A549 (cell line): ENCODE measurements at regions not wholly inside any gene's neighbourhood (a gene's known extent, or its start where the extent isn't known, plus 50 kb on each side); places are given as distances from the start of the nearest gene placed in this dataset.

Experiments
- ATAC-seq, 2 experiments: fragments of 200-7000 bp in 1 of 2; fragments of >200 bp in 1 of 2; cut with Nextera tagmentation in 1 of 2; cut with Tn5 transposase in 1 of 2; 3 replicates each; pipeline versions ENCODE4 v1.8.0 to v1.9.1; 2018 to 2020; ENCODE audit warnings: mild to moderate bottlenecking in 1 of 2, moderate library complexity in 1 of 2
- CTCF ChIA-PET: fragments of 300-600 bp; sonication (Branson Sonifier 250); formaldehyde crosslinking; extraction: SDS; loops from one replicate; lab custom pipeline; 2021; ENCODE audit warnings: antibody characterized with exemption, inconsistent platforms; lab: Yijun Ruan, JAX
- POLR2A ChIA-PET: fragments of 350-600 bp; formaldehyde crosslinking; extraction: SDS; loops from one replicate; lab custom pipeline; 2021; ENCODE audit warnings: antibody characterized with exemption, inconsistent platforms; lab: Yijun Ruan, JAX
- DNase-seq, 2 experiments: peaks; one replicate each; pipeline versions ENCODE4 v3.0.0 to v3.0.0-alpha.2; 2011 to 2016; ENCODE audit warnings: low read depth in 1 of 2, low spot score in 1 of 2
- FAIRE-seq: peaks from 2 replicates; lab custom pipeline; 2011; peaks lifted over from hg19 to GRCh38; lab: Jason Lieb, UNC
- H3K27ac ChIP-seq, 2 experiments: fragments of >200 bp; sonication (Bioruptor Twin); formaldehyde crosslinking; 3 replicates each; pipeline ENCODE4 v1.5.1; 2016 to 2017
- H3K4me1 ChIP-seq: fragments of >200 bp; sonication (Bioruptor Twin); formaldehyde crosslinking; 3 replicates; pipeline ENCODE4 v1.6.1; 2016
- H3K4me2 ChIP-seq: fragments of >200 bp; sonication (Bioruptor Twin); formaldehyde crosslinking; 3 replicates; pipeline ENCODE4 v1.6.1; 2016
- H3K4me3 ChIP-seq: fragments of >200 bp; sonication (Bioruptor Twin); formaldehyde crosslinking; 3 replicates; pipeline ENCODE4 v1.5.1; 2016
- H3K9me3 ChIP-seq: fragments of >200 bp; sonication (Bioruptor Twin); formaldehyde crosslinking; 3 replicates; pipeline ENCODE4 v1.6.1; 2016
- BHLHE40 ChIP-seq: IDR thresholded peaks from 2 replicates; pipeline ENCODE4 v1.6.1; 2012; ENCODE audit warnings: low read depth, low read length, inconsistent platforms
- CEBPB ChIP-seq, 2 experiments: fragments of >200 bp in 1 of 2; sonication (Bioruptor Twin) in 1 of 2; formaldehyde crosslinking in 1 of 2; IDR thresholded peaks; 2 replicates each; pipeline ENCODE4 v1.6.1; 2012 to 2016
- EHF ChIP-seq: fragments of 250-450 bp; sonication (Bioruptor Pico); IDR thresholded peaks from 2 replicates; pipeline ENCODE4 v1.5.0; 2020; ENCODE audit warnings: mild to moderate bottlenecking
- FOSB ChIP-seq: fragments of 250-450 bp; sonication (Bioruptor Pico); IDR thresholded peaks from 2 replicates; pipeline ENCODE4 v1.5.0; 2020; ENCODE audit warnings: mild to moderate bottlenecking, moderate library complexity
- FOSL2 ChIP-seq, 2 experiments: fragments of 450-650 bp in 1 of 2; fragments of >200 bp in 1 of 2; sonication (Bioruptor Twin) in 1 of 2; formaldehyde crosslinking; IDR thresholded peaks; 2 replicates each; pipeline versions ENCODE4 v1.5.0 to v1.6.1; 2016 to 2020; ENCODE audit warnings: mild to moderate bottlenecking in 1 of 2, moderate library complexity in 1 of 2
- HDAC2 ChIP-seq: fragments of 200-600 bp; sonication (generic); IDR thresholded peaks from 2 replicates; pipeline ENCODE4 v1.6.1; 2016
- MAX ChIP-seq: IDR thresholded peaks from 2 replicates; pipeline ENCODE4 v1.6.1; 2012
- MAZ ChIP-seq: fragments of 150-350 bp; IDR thresholded peaks from 2 replicates; pipeline ENCODE4 v1.6.1; 2014; ENCODE audit warnings: antibody characterized with exemption, low read depth, low read length, borderline replicate concordance
- MYC ChIP-seq: IDR thresholded peaks from 2 replicates; pipeline ENCODE4 v1.6.1; 2012; ENCODE audit warnings: mild to moderate bottlenecking, inconsistent platforms, low read length, improper control_type of control experiment, borderline replicate concordance
- NPAS2 ChIP-seq: fragments of 250-450 bp; sonication (Bioruptor Pico); IDR thresholded peaks from 2 replicates; pipeline ENCODE4 v1.8.0; 2022; ENCODE audit warnings: mild to moderate bottlenecking, moderate library complexity, borderline replicate concordance
- PHF8 ChIP-seq: fragments of 200-600 bp; sonication (generic); IDR thresholded peaks from 2 replicates; pipeline ENCODE4 v1.6.1; 2016; ENCODE audit warnings: low read depth, mild to moderate bottlenecking, antibody characterized with exemption, moderate library complexity, borderline replicate concordance
- RAD21 ChIP-seq, 2 experiments: fragments of >200 bp in 1 of 2; sonication (Bioruptor Twin) in 1 of 2; formaldehyde crosslinking in 1 of 2; IDR thresholded peaks in 1 of 2; conservative IDR thresholded peaks in 1 of 2; 2 replicates in 1 of 2; 3 replicates in 1 of 2; pipeline ENCODE4 v1.6.1; 2012 to 2018; ENCODE audit warnings: inconsistent platforms in 1 of 2
- RNF2 ChIP-seq: fragments of 200-600 bp; sonication (generic); IDR thresholded peaks from 2 replicates; pipeline ENCODE4 v1.6.1; 2016; ENCODE audit warnings: low read depth, mild to moderate bottlenecking, antibody characterized with exemption, moderate library complexity, borderline replicate concordance
- TFCP2L1 ChIP-seq: fragments of 250-450 bp; sonication (Bioruptor Pico); IDR thresholded peaks from 2 replicates; pipeline ENCODE4 v1.5.0; 2021; ENCODE audit warnings: mild to moderate bottlenecking
- TP53 ChIP-seq: fragments of 250-450 bp; sonication (Bioruptor Pico); IDR thresholded peaks from 2 replicates; pipeline ENCODE4 v1.5.0; 2021; ENCODE audit warnings: mild to moderate bottlenecking, moderate library complexity
- ZFP36 ChIP-seq: fragments of 450-650 bp; IDR thresholded peaks from 2 replicates; pipeline ENCODE4 v1.6.1; 2014; ENCODE audit warnings: borderline replicate concordance; ENCODE audit not compliant: partially characterized antibody
- ZSCAN20 ChIP-seq: fragments of 250-450 bp; sonication (Bioruptor Pico); IDR thresholded peaks from 2 replicates; pipeline ENCODE4 v1.8.0; 2022; ENCODE audit warnings: mild to moderate bottlenecking, moderate library complexity
- WGBS: methylation state at CpG from one replicate; pipeline ENCODE4 v1.1.6; 2017; ENCODE audit errors: missing lambda C conversion rate; 5-methylcytosine and 5-hydroxymethylcytosine counted together
- TF ChIP-seq, protein P1 (sequence below): fragments of 200-600 bp; sonication (generic); IDR thresholded peaks from 2 replicates; pipeline ENCODE4 v1.6.1; 2016; ENCODE audit warnings: antibody characterized with exemption, mild to moderate bottlenecking, moderate library complexity
- TF ChIP-seq, protein P2 (sequence below): fragments of >200 bp; sonication (Bioruptor Twin); formaldehyde crosslinking; IDR thresholded peaks from 3 replicates; pipeline ENCODE4 v1.5.1; 2016

DNA sequence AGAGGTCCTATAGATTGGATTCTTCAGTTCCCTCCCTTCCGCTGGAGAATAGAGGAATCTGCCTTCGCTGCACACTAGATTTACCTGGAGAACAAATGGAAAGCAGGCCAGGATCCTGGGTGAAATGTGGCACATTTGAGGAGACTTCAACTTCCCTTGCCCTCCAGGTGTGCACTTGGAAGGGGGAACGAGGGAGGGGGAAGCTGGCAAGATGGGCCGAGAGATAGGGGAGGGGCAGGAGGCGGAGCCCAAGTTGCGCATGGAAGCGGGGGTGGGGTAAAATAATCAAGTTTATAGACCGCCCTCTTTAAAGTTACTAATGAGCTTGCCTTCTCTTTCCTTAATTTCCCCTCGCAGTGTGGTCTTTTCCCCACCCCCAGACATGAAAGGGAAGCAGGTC lies 155.7 kb upstream of the CAMK1G start:
- no peak for ATAC-seq

DNA sequence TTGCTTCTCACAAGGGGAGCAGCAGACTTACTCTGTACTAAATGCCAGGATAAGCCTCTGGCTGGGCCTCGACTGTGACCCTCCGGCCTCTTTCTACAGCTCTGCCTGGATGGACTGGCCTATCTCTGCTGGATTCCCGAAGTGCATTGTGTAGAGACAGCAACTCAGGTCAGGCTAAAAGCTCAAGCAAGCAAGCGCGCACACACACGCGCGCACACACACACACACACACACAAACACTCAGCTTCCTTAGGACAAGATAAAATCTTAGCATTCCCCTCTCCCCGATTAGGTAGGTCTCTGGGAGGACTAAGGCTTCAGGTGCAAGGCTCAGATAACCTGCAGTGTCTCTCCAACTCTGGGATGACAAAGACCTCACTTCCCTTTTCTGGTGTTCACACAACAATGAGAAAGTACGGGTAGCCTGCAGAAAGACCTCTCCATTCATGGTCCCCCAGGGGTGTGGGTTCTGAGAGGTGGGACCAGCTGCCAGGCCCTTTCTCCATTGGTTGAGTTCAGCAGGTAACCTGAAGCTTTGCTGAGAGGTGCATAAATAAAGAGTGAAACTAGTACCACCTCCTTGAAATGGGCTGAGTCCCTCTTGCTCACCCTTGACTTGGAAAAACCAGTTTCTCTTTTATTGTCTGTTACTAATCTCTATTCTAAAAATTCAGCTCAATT lies 155.1 kb upstream of the CAMK1G start:
- no peak for FAIRE-seq
- H3K4me2 ChIP-seq = no peak overlapping the region
- TF ChIP-seq EHF = no peak
- TF ChIP-seq, protein P1, sequence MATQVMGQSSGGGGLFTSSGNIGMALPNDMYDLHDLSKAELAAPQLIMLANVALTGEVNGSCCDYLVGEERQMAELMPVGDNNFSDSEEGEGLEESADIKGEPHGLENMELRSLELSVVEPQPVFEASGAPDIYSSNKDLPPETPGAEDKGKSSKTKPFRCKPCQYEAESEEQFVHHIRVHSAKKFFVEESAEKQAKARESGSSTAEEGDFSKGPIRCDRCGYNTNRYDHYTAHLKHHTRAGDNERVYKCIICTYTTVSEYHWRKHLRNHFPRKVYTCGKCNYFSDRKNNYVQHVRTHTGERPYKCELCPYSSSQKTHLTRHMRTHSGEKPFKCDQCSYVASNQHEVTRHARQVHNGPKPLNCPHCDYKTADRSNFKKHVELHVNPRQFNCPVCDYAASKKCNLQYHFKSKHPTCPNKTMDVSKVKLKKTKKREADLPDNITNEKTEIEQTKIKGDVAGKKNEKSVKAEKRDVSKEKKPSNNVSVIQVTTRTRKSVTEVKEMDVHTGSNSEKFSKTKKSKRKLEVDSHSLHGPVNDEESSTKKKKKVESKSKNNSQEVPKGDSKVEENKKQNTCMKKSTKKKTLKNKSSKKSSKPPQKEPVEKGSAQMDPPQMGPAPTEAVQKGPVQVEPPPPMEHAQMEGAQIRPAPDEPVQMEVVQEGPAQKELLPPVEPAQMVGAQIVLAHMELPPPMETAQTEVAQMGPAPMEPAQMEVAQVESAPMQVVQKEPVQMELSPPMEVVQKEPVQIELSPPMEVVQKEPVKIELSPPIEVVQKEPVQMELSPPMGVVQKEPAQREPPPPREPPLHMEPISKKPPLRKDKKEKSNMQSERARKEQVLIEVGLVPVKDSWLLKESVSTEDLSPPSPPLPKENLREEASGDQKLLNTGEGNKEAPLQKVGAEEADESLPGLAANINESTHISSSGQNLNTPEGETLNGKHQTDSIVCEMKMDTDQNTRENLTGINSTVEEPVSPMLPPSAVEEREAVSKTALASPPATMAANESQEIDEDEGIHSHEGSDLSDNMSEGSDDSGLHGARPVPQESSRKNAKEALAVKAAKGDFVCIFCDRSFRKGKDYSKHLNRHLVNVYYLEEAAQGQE = no peak
- no peak for TF ChIP-seq BHLHE40
- no peak for TF ChIP-seq MAX
- no peak for TF ChIP-seq RNF2
- TF ChIP-seq ZFP36 = no peak
- TF ChIP-seq NPAS2 (CRISPR knock-in tag) = no peak
- no peak for TF ChIP-seq RAD21 (conservative IDR thresholded peaks at IDR 0.05 in 1 of 2, IDR thresholded peaks at IDR 0.05 in 1 of 2)
- TF ChIP-seq PHF8 = no peak
- TF ChIP-seq TFCP2L1 (CRISPR knock-in tag) = no peak
- no peak for TF ChIP-seq HDAC2
- peaks cover 2% of the 10 kb centered on the region; the same call in 1 of the 3 replicates for H3K4me1 ChIP-seq
- ChIA-PET CTCF (interaction anchor here (0.6 to 1.7 kb wide), 2 partner anchors 74 to 99 kb away, joined by 3 to 7 read pairs; no protein-coding TSS in a partner anchor), POLR2A (no interaction called here)
- H3K9me3 ChIP-seq = no peaks in the 10 kb centered on the region
- DNase-seq = no peak
- no peak overlapping the region for H3K27ac ChIP-seq
- no peak for ATAC-seq
- 80% methylated on average over 10 of the region's 10 CpGs for WGBS
- no peak overlapping the region for H3K4me3 ChIP-seq

More for the DNA sequence above, 155.7 kb upstream of the CAMK1G start:
- no peak for DNase-seq
- no peaks in the 10 kb centered on the region for H3K9me3 ChIP-seq
- ChIA-PET CTCF (interaction anchor here (0.6 to 1.7 kb wide), 2 partner anchors 73 to 320 kb away, joined by 3 to 7 read pairs; no protein-coding TSS in a partner anchor), POLR2A (no interaction called here)
- WGBS = 72% methylated on average over 8 of the region's 9 CpGs
- no peak overlapping the region for H3K4me3 ChIP-seq
- no peak for TF ChIP-seq CEBPB (IDR thresholded peaks at IDR 0.05)
- no peak for TF ChIP-seq TP53 (CRISPR knock-in tag)
- TF ChIP-seq, protein P2, sequence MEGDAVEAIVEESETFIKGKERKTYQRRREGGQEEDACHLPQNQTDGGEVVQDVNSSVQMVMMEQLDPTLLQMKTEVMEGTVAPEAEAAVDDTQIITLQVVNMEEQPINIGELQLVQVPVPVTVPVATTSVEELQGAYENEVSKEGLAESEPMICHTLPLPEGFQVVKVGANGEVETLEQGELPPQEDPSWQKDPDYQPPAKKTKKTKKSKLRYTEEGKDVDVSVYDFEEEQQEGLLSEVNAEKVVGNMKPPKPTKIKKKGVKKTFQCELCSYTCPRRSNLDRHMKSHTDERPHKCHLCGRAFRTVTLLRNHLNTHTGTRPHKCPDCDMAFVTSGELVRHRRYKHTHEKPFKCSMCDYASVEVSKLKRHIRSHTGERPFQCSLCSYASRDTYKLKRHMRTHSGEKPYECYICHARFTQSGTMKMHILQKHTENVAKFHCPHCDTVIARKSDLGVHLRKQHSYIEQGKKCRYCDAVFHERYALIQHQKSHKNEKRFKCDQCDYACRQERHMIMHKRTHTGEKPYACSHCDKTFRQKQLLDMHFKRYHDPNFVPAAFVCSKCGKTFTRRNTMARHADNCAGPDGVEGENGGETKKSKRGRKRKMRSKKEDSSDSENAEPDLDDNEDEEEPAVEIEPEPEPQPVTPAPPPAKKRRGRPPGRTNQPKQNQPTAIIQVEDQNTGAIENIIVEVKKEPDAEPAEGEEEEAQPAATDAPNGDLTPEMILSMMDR = no peak
- TF ChIP-seq FOSB (CRISPR knock-in tag) = no peak
- no peak for TF ChIP-seq MAZ
- no peak for TF ChIP-seq NPAS2 (CRISPR knock-in tag)
- no peak for TF ChIP-seq MYC
- no peak overlapping the region for H3K4me2 ChIP-seq
- H3K27ac ChIP-seq = no peak overlapping the region
- H3K4me1 ChIP-seq = no peaks in the 10 kb centered on the region
- no peak for FAIRE-seq

GRCh38 chr1:209429611-209430010 lies 153.9 kb upstream of the CAMK1G start:
- Histone ChIP-seq H3K4me3 (no peak overlapping the region), H3K9me3 (no peaks in the 10 kb centered on the region), H3K4me1 (peaks cover 14% of the 10 kb centered on the region), H3K4me2 (no peak overlapping the region), H3K27ac (no peak overlapping the region)
- DNase-seq (no peak), ATAC-seq (no peak), FAIRE-seq (no peak)
- POLR2A ChIA-PET = no interaction called here
- CTCF ChIA-PET = no interaction called here
- TF ChIP-seq ZSCAN20 (CRISPR knock-in tag) = no peak
- TF ChIP-seq FOSL2 (IDR thresholded peaks at IDR 0.05) = no peak
- TF ChIP-seq FOSL2 (CRISPR knock-in tag; IDR thresholded peaks at IDR 0.05) = no peak
